ENCODE measurements at regions not wholly inside any gene's neighbourhood (a gene's known extent, or its start where the extent isn't known, plus 50 kb on each side); places are given as distances from the start of the nearest gene placed in this dataset.

DNA sequence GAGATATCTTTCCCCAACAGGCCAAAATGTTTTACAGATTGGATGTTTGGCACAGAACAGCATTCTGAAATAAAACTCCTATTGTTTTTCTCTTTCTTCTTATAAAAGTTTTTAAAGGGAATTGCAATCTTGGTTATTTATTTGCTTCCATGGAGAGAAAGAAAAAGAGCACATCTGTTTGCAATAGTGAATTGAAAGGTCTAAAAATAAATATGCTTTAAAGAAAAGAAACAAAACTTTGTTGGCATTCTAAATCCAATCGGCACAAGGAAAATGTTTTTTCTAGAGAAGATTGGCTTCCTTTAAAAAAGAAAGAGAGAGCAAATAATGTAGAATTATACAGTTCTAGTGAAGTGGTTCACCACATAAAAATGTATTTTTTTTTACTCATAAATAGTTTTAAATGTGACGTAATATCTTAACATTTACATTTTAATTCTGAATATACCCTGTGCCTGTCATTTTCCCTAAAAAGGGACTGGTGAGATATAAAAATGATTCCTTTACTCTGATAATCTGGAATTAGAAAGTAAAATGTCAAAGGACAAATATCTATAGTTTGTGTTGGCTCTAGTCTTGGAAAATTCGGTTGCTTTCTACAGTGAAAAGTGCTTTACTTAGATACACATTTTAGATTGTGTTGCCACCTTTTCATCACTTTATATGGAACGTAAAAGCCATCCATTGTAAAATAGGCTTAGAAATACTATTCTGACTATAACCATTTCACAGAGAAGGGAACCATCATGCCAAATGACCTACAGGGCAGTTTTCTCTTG lies 257.4 kb upstream of the CBLB start:
- Mint-ChIP-seq H3K4me1 (ENCODE audit: low read depth) (peaks cover 42% of the 10 kb centered on the region), H3K9me3 (ENCODE audit: low read depth) (no peaks in the 10 kb centered on the region), H3K27me3 (ENCODE audit: low read depth) (no peaks in the 10 kb centered on the region), H3K36me3 (ENCODE audit: low read depth) (no peaks in the 10 kb centered on the region), H3K27ac (ENCODE audit: unreplicated experiment) (peak overlapping the region; percentile 82), H3K4me3 (ENCODE audit: unreplicated experiment) (peak overlapping the region; percentile 18)
- TF ChIP-seq, protein P1, sequence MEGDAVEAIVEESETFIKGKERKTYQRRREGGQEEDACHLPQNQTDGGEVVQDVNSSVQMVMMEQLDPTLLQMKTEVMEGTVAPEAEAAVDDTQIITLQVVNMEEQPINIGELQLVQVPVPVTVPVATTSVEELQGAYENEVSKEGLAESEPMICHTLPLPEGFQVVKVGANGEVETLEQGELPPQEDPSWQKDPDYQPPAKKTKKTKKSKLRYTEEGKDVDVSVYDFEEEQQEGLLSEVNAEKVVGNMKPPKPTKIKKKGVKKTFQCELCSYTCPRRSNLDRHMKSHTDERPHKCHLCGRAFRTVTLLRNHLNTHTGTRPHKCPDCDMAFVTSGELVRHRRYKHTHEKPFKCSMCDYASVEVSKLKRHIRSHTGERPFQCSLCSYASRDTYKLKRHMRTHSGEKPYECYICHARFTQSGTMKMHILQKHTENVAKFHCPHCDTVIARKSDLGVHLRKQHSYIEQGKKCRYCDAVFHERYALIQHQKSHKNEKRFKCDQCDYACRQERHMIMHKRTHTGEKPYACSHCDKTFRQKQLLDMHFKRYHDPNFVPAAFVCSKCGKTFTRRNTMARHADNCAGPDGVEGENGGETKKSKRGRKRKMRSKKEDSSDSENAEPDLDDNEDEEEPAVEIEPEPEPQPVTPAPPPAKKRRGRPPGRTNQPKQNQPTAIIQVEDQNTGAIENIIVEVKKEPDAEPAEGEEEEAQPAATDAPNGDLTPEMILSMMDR (IDR thresholded peaks at IDR 0.05) = no peak
- no peak for DNase-seq (ENCODE audit: low spot score)

DNA sequence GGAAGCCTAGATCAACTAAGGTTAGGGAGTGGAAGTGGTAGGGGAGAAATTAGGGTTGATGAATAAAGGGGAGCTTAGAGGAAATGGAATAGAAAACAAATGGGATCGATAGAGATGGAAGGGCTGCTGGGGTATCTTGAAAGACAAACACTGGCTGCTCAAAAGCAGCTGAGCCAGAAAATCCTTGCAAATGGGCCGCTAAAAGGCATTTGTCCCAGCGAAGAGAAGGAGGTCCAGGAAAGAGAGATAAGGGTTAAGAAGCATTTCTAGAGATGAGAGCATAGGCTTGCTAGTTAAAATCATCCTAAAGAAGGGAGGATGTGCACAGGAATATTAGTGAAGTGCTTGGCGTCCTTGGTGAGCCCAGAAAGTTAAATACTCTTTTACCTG lies 258.0 kb upstream of the CBLB start:
- no peaks in the 10 kb centered on the region for H3K36me3 Mint-ChIP-seq (ENCODE audit: low read depth)
- H3K27ac Mint-ChIP-seq (ENCODE audit: unreplicated experiment) = peak overlapping the region; percentile 82
- peaks cover 46% of the 10 kb centered on the region for H3K4me1 Mint-ChIP-seq (ENCODE audit: low read depth)
- no peak for DNase-seq (ENCODE audit: low spot score)
- no peaks in the 10 kb centered on the region for H3K9me3 Mint-ChIP-seq (ENCODE audit: low read depth)
- no peak overlapping the region for H3K4me3 Mint-ChIP-seq (ENCODE audit: unreplicated experiment)
- TF ChIP-seq, protein P1 (IDR thresholded peaks at IDR 0.05) = no peak
- no peaks in the 10 kb centered on the region for H3K27me3 Mint-ChIP-seq (ENCODE audit: low read depth)

DNA sequence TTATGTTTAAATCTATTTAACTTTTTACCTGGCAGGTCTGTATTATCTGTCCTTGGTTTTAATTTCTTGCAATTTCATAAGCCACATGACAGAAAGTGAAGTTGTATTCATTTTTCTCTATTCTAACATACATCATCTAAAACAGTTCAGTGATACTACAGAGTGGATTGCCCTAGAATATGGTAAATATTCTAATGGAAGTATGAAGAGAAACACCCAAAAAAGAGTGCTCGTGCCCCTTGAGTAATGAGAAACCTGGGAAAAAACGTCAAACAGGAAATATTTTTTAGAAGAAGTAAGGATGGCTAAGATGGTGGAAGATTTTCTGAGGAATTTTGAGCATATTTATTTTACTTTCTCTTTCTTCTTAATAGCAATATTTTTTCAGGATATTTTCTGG lies 261.1 kb upstream of the CBLB start:
- TF ChIP-seq, protein P1 (IDR thresholded peaks at IDR 0.05) = no peak
- no peaks in the 10 kb centered on the region for H3K9me3 Mint-ChIP-seq (ENCODE audit: low read depth)
- no peak overlapping the region for H3K4me3 Mint-ChIP-seq (ENCODE audit: unreplicated experiment)
- H3K27ac Mint-ChIP-seq (ENCODE audit: unreplicated experiment) = peak overlapping the region; percentile 83
- no peaks in the 10 kb centered on the region for H3K27me3 Mint-ChIP-seq (ENCODE audit: low read depth)
- H3K36me3 Mint-ChIP-seq (ENCODE audit: low read depth) = no peaks in the 10 kb centered on the region
- H3K4me1 Mint-ChIP-seq (ENCODE audit: low read depth) = peaks cover 46% of the 10 kb centered on the region
- DNase-seq (ENCODE audit: low spot score) = no peak

DNA sequence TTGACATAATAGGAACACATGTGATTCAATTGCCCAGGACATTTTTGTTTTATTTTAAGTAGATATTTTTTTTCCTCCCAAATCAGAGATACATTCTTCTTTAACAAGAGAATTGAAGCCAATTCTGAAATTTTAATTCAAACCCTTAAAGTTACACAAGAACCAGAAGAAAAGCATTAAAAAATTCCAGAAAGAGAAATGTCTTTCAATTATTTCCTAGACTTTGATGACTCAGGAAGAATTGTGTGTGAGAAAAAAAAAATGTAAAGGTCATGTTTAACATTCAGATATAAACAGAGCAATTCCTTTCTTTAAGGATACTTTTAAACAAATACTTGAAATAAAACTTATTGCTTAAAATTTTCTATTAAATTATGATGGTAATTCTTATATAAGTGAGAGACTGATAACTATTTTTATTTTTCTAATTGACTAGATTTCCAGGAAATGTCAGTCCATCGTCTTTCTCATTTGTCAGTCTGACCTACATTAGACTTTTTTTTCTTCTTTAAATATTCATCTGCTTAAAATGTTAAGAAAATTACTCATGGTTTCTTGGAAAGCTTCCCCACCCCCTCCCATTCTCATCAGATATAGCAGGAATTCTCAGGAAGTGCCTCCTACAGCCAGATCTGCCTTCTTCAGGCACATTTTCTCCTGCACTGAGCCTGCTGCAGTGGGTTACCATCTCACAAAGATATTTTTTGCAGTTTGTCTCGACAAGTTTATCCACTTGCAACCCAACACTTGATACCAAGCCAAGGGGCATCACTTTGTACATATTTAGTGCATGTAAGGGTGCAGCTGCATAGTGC lies 261.8 kb upstream of the CBLB start:
- Mint-ChIP-seq H3K9me3 (ENCODE audit: low read depth) (no peaks in the 10 kb centered on the region), H3K36me3 (ENCODE audit: low read depth) (no peaks in the 10 kb centered on the region), H3K27me3 (ENCODE audit: low read depth) (no peaks in the 10 kb centered on the region), H3K4me1 (ENCODE audit: low read depth) (peaks cover 42% of the 10 kb centered on the region), H3K27ac (ENCODE audit: unreplicated experiment) (peak overlapping the region; percentile 91), H3K4me3 (ENCODE audit: unreplicated experiment) (peak overlapping the region; percentile 35)
- no peak for DNase-seq (ENCODE audit: low spot score)
- TF ChIP-seq, protein P1 (IDR thresholded peaks at IDR 0.05) = peak; percentile 23

DNA sequence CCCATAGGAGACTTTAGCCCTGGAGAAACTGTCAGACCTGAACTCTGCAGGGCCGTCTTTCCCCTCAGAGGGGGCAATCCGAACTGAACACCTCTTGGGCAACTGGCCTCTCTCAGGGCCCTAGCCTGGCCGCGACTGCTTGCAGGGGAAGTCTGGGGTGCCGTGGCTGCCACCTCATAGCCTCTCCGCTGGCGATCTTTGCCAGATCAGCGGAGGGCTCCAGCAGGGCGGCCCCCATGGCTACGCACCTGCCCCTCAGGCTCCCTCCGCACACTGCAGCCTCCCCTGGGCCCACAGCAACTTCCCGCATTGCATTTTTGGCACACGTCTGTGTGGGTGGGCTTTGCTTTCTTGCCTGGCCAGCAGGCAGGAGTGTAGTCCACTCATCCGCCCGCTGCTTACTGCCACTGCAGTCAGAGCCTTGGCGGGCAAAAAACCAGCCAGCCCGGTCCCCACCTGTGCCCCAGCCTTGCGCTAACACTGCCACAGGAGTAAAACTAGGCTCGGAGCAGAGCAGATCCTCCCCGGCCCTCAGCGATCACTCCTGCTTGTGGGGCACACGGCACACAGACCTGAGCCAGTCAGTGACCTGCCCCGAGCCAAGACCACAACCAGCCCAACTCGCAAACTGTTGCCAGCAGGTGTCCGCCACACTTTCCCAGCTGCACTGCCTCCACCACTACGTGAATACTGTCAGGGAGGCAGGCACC lies 266.8 kb upstream of the CBLB start:
- Mint-ChIP-seq H3K9me3 (ENCODE audit: low read depth) (peaks cover 3% of the 10 kb centered on the region), H3K4me3 (ENCODE audit: unreplicated experiment) (no peak overlapping the region), H3K4me1 (ENCODE audit: low read depth) (peaks cover 10% of the 10 kb centered on the region), H3K36me3 (ENCODE audit: low read depth) (no peaks in the 10 kb centered on the region), H3K27ac (ENCODE audit: unreplicated experiment) (no peak overlapping the region), H3K27me3 (ENCODE audit: low read depth) (no peaks in the 10 kb centered on the region)
- TF ChIP-seq, protein P1 (IDR thresholded peaks at IDR 0.05) = no peak
- DNase-seq (ENCODE audit: low spot score) = peak; percentile 81

All from chondrocyte (in vitro differentiated cells).